ENCODE measurements at regions not wholly inside any gene's neighbourhood (a gene's known extent, or its start where the extent isn't known, plus 50 kb on each side); places are given as distances from the start of the nearest gene placed in this dataset.

DNA sequence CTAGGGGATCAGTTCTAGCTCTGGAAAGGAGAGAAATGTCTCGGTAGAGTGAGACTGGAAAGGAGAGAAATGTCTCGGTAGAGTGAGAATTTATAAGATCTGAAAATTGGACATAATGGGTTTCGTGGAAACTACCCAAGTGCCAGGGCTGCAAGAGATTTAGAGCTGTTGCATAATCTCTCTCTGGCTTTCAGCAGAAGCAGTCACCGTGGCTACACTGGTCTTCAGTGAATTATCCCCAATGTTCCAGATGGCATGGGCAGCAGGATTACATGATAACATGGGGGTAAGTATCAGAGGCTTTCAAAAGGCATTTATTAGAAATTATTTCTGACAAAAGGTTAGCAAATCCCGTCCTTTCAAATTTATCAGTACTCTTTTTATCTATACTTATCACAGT is 435.5 kb downstream of the NKX6-1 start:
- TF ChIP-seq GATA3 (IDR thresholded peaks at IDR 0.05; ENCODE audit: low read depth, low read length) (no peak), GATA2 (IDR thresholded peaks at IDR 0.05; ENCODE audit: low read depth, low read length) (no peak)

Data from SH-SY5Y (cell line).